Neutrophil (primary cell): ENCODE measurements at regions not wholly inside any gene's neighbourhood (a gene's known extent, or its start where the extent isn't known, plus 50 kb on each side); places are given as distances from the start of the nearest gene placed in this dataset.
"Not testable (repeated sequence)": the region's sequence is repeated elsewhere in the genome, so short reads cannot be mapped to it uniquely, and the experiment has no call there.

Experiments used
- H3K27ac ChIP-seq: fragments of 200-600 bp; sonication (generic); 2 replicates; pipeline ENCODE4 v1.5.1; 2016; ENCODE audit warnings: mild to moderate bottlenecking, moderate library complexity
- H3K27me3 ChIP-seq: fragments of 200-600 bp; sonication (generic); 2 replicates; pipeline ENCODE4 v1.6.0; 2016; ENCODE audit warnings: mild to moderate bottlenecking
- H3K36me3 ChIP-seq: fragments of 200-600 bp; sonication (generic); 2 replicates; pipeline ENCODE4 v1.5.1; 2017
- H3K4me1 ChIP-seq, 2 experiments: fragments of 200-600 bp in 1 of 2; sonication (generic) in 1 of 2; 1 replicate in 1 of 2; 2 replicates in 1 of 2; pipeline versions ENCODE4 v1.5.1 to v1.6.1; 2013 to 2016; ENCODE audit warnings: low read depth in 1 of 2, low read length in 1 of 2, mild to moderate bottlenecking in 1 of 2, moderate library complexity in 1 of 2; ENCODE audit not compliant: control insufficient read depth in 1 of 2, insufficient read depth in 1 of 2
- H3K4me3 ChIP-seq, 2 experiments: fragments of 200-600 bp in 1 of 2; sonication (generic) in 1 of 2; 1 replicate in 1 of 2; 2 replicates in 1 of 2; pipeline ENCODE4 v1.5.1; 2013 to 2016; ENCODE audit warnings: low read depth in 1 of 2, low read length in 1 of 2, mild to moderate bottlenecking in 1 of 2, moderate library complexity in 1 of 2
- H3K9me3 ChIP-seq: fragments of 200-600 bp; sonication (generic); 2 replicates; pipeline ENCODE4 v1.5.1; 2016
- TF ChIP-seq, protein P1 (sequence below): fragments of 200-600 bp; sonication (generic); IDR thresholded peaks from 2 replicates; pipeline ENCODE4 v1.5.1; 2016; ENCODE audit warnings: antibody characterized with exemption

- H3K4me3 ChIP-seq, H3K4me1 ChIP-seq, H3K36me3 ChIP-seq, H3K27me3 ChIP-seq, H3K27ac ChIP-seq, H3K9me3 ChIP-seq: not testable (repeated sequence)
These were observed 61.3 kb downstream of the SYF2 start for GRCh38 chr1:25171013-25171412.

DNA sequence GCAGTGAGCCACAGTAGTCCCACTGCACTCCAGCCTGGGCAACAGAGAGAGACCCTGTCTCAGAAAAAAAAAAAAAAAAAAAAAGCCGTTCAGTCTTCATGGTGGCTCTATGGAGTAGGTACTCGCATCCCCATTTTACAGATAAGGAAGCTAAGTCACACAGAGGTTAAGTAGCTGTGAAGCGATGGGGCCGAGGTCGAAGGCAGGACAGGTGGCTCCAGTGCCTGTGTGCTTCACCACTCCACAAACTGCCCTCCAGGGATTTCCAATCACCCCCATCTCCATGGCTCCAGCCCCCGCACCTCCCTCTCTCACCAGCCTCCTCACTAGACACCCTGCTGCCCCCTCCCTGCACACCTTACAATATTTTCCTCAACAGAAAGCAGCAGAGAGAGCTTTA is 61.9 kb downstream of the SYF2 start:
- H3K36me3 ChIP-seq, result no peaks in the 10 kb centered on the region
- TF ChIP-seq, protein P1, sequence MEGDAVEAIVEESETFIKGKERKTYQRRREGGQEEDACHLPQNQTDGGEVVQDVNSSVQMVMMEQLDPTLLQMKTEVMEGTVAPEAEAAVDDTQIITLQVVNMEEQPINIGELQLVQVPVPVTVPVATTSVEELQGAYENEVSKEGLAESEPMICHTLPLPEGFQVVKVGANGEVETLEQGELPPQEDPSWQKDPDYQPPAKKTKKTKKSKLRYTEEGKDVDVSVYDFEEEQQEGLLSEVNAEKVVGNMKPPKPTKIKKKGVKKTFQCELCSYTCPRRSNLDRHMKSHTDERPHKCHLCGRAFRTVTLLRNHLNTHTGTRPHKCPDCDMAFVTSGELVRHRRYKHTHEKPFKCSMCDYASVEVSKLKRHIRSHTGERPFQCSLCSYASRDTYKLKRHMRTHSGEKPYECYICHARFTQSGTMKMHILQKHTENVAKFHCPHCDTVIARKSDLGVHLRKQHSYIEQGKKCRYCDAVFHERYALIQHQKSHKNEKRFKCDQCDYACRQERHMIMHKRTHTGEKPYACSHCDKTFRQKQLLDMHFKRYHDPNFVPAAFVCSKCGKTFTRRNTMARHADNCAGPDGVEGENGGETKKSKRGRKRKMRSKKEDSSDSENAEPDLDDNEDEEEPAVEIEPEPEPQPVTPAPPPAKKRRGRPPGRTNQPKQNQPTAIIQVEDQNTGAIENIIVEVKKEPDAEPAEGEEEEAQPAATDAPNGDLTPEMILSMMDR, result no peak
- H3K9me3 ChIP-seq, result no peaks in the 10 kb centered on the region
- no peaks in the 10 kb centered on the region for H3K4me1 ChIP-seq
- H3K27ac ChIP-seq, result no peak overlapping the region
- H3K27me3 ChIP-seq, result no peaks in the 10 kb centered on the region
- H3K4me3 ChIP-seq, result no peak overlapping the region

- TF ChIP-seq, protein P1, result no peak
- Histone ChIP-seq H3K27ac (no peak overlapping the region), H3K4me3 (no peak overlapping the region), H3K9me3 (no peaks in the 10 kb centered on the region), H3K36me3 (no peaks in the 10 kb centered on the region), H3K4me1 (no peaks in the 10 kb centered on the region), H3K27me3 (no peaks in the 10 kb centered on the region)
These were observed 62.7 kb downstream of the SYF2 start for GRCh38 chr1:25169610-25170009.

DNA sequence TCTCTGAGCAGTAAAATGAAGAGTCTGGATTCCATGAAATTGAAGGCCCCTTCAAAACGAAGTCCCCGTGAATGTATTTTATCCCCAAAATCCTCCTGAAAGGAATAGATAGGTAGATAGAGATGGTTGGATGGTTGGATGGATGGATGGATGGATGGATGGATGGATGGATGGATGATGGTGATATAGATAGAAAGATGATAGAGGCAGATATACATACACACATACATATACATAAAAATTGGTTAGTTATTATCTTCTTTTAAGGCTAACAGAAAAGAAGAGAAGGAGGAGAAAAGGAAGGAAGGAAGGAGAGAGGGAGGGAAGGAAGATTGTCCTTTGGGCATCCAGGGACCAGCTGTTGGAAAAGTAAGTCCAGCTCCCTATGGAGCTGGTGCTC is 63.1 kb downstream of the SYF2 start:
- H3K4me3 ChIP-seq, result no peak overlapping the region
- H3K9me3 ChIP-seq, result no peaks in the 10 kb centered on the region
- H3K4me1 ChIP-seq, result no peaks in the 10 kb centered on the region
- no peaks in the 10 kb centered on the region for H3K27me3 ChIP-seq
- H3K36me3 ChIP-seq, result no peaks in the 10 kb centered on the region
- H3K27ac ChIP-seq, result no peak overlapping the region
- TF ChIP-seq, protein P1, result no peak

- Histone ChIP-seq H3K4me3 (no peak overlapping the region), H3K27ac (no peak overlapping the region), H3K27me3 (no peaks in the 10 kb centered on the region), H3K36me3 (no peaks in the 10 kb centered on the region), H3K9me3 (no peaks in the 10 kb centered on the region), H3K4me1 (no peaks in the 10 kb centered on the region)
- TF ChIP-seq, protein P1, result no peak
These were observed 63.9 kb downstream of the SYF2 start for GRCh38 chr1:25168193-25169071.
